ENCODE measurements at regions not wholly inside any gene's neighbourhood (a gene's known extent, or its start where the extent isn't known, plus 50 kb on each side); places are given as distances from the start of the nearest gene placed in this dataset.
A peak's percentile ranks its signal among the peaks of the same experiment; 100 is the strongest.

GRCh38 chr13:111472083-111472482 is 151.6 kb downstream of the TEX29 start:
- Histone ChIP-seq H4K20me1 (no peaks in the 10 kb centered on the region), H3K4me1 (peaks cover 48% of the 10 kb centered on the region), H3K27me3 (no peaks in the 10 kb centered on the region), H3K4me2 (peak overlapping the region; percentile 73), H3K9ac (no peak overlapping the region), H3K36me3 (no peaks in the 10 kb centered on the region), H3K9me3 (no peaks in the 10 kb centered on the region), H3K4me3 (no peak overlapping the region), H3K27ac (no peak overlapping the region)
- no peak for TF ChIP-seq Cebpa-rat (IDR thresholded peaks at IDR 0.05)

GRCh38 chr13:111472559-111473460 is 152.4 kb downstream of the TEX29 start:
- no peak overlapping the region for H3K4me3 ChIP-seq
- H3K4me2 ChIP-seq, result peak overlapping the region; percentile 73
- no peaks in the 10 kb centered on the region for H3K9me3 ChIP-seq
- H3K27ac ChIP-seq, result no peak overlapping the region
- H3K9ac ChIP-seq, result no peak overlapping the region
- H3K27me3 ChIP-seq, result no peaks in the 10 kb centered on the region
- H3K36me3 ChIP-seq, result no peaks in the 10 kb centered on the region
- peaks cover 48% of the 10 kb centered on the region for H3K4me1 ChIP-seq
- H4K20me1 ChIP-seq, result no peaks in the 10 kb centered on the region
- TF ChIP-seq Cebpa-rat (IDR thresholded peaks at IDR 0.05), result no peak

- H3K36me3 ChIP-seq, result no peaks in the 10 kb centered on the region
- no peak overlapping the region for H3K4me2 ChIP-seq
- no peak overlapping the region for H3K9ac ChIP-seq
- H4K20me1 ChIP-seq, result no peaks in the 10 kb centered on the region
- H3K27ac ChIP-seq, result no peak overlapping the region
- TF ChIP-seq Cebpa-rat (IDR thresholded peaks at IDR 0.05), result no peak
- H3K27me3 ChIP-seq, result no peaks in the 10 kb centered on the region
- no peaks in the 10 kb centered on the region for H3K9me3 ChIP-seq
- no peak overlapping the region for H3K4me3 ChIP-seq
- peaks cover 45% of the 10 kb centered on the region for H3K4me1 ChIP-seq
Observed at GRCh38 chr13:111474136-111475002, 153.9 kb downstream of the TEX29 start.

GRCh38 chr13:111475488-111475887 is 155.0 kb downstream of the TEX29 start:
- H4K20me1 ChIP-seq, result no peaks in the 10 kb centered on the region
- H3K27ac ChIP-seq, result no peak overlapping the region
- H3K9me3 ChIP-seq, result no peaks in the 10 kb centered on the region
- no peak overlapping the region for H3K9ac ChIP-seq
- no peaks in the 10 kb centered on the region for H3K36me3 ChIP-seq
- H3K4me3 ChIP-seq, result no peak overlapping the region
- no peak overlapping the region for H3K4me2 ChIP-seq
- no peak for TF ChIP-seq Cebpa-rat (IDR thresholded peaks at IDR 0.05)
- H3K4me1 ChIP-seq, result peaks cover 33% of the 10 kb centered on the region
- H3K27me3 ChIP-seq, result no peaks in the 10 kb centered on the region

GRCh38 chr13:111476197-111476596 is 155.8 kb downstream of the TEX29 start:
- no peak overlapping the region for H3K9ac ChIP-seq
- H3K27ac ChIP-seq, result no peak overlapping the region
- no peak overlapping the region for H3K4me2 ChIP-seq
- H3K27me3 ChIP-seq, result no peaks in the 10 kb centered on the region
- peaks cover 26% of the 10 kb centered on the region for H3K4me1 ChIP-seq
- H3K36me3 ChIP-seq, result no peaks in the 10 kb centered on the region
- TF ChIP-seq Cebpa-rat (IDR thresholded peaks at IDR 0.05), result no peak
- no peaks in the 10 kb centered on the region for H4K20me1 ChIP-seq
- H3K4me3 ChIP-seq, result no peak overlapping the region
- no peaks in the 10 kb centered on the region for H3K9me3 ChIP-seq

GRCh38 chr13:111479412-111479811 is 159.0 kb downstream of the TEX29 start:
- Histone ChIP-seq H3K9me3 (no peaks in the 10 kb centered on the region), H3K4me1 (peaks cover 4% of the 10 kb centered on the region; the same call in 1 of the 2 replicates), H3K27me3 (no peaks in the 10 kb centered on the region), H3K36me3 (no peaks in the 10 kb centered on the region), H4K20me1 (no peaks in the 10 kb centered on the region), H3K9ac (no peak overlapping the region), H3K4me3 (no peak overlapping the region), H3K4me2 (no peak overlapping the region), H3K27ac (no peak overlapping the region)
- no peak for TF ChIP-seq Cebpa-rat (IDR thresholded peaks at IDR 0.05)

- no peak for TF ChIP-seq Cebpa-rat (IDR thresholded peaks at IDR 0.05)
- Histone ChIP-seq H3K36me3 (no peaks in the 10 kb centered on the region), H3K4me2 (no peak overlapping the region), H3K4me1 (peaks cover 4% of the 10 kb centered on the region; the same call in 1 of the 2 replicates), H3K27me3 (no peaks in the 10 kb centered on the region), H3K27ac (no peak overlapping the region), H4K20me1 (no peaks in the 10 kb centered on the region), H3K9ac (no peak overlapping the region), H3K9me3 (no peaks in the 10 kb centered on the region), H3K4me3 (no peak overlapping the region)
Observed at GRCh38 chr13:111480503-111480902, 160.1 kb downstream of the TEX29 start.

- Histone ChIP-seq H3K27me3 (no peaks in the 10 kb centered on the region), H4K20me1 (no peaks in the 10 kb centered on the region), H3K36me3 (no peaks in the 10 kb centered on the region), H3K4me3 (no peak overlapping the region), H3K4me1 (peaks cover 4% of the 10 kb centered on the region; the same call in 1 of the 2 replicates), H3K9ac (no peak overlapping the region), H3K4me2 (no peak overlapping the region), H3K9me3 (peaks cover 3% of the 10 kb centered on the region; the same call in 1 of the 2 replicates), H3K27ac (no peak overlapping the region)
- TF ChIP-seq Cebpa-rat (IDR thresholded peaks at IDR 0.05), result no peak
Observed at GRCh38 chr13:111480976-111481375, 160.5 kb downstream of the TEX29 start.

GRCh38 chr13:111482126-111482525 is 161.7 kb downstream of the TEX29 start:
- Histone ChIP-seq H3K27me3 (no peaks in the 10 kb centered on the region), H4K20me1 (no peaks in the 10 kb centered on the region), H3K27ac (no peak overlapping the region), H3K4me3 (no peak overlapping the region), H3K9ac (no peak overlapping the region), H3K4me1 (peaks cover 4% of the 10 kb centered on the region; the same call in 1 of the 2 replicates), H3K9me3 (peaks cover 15% of the 10 kb centered on the region), H3K36me3 (no peaks in the 10 kb centered on the region), H3K4me2 (no peak overlapping the region)
- no peak for TF ChIP-seq Cebpa-rat (IDR thresholded peaks at IDR 0.05)
